ENCODE measurements at regions not wholly inside any gene's neighbourhood (a gene's known extent, or its start where the extent isn't known, plus 50 kb on each side); places are given as distances from the start of the nearest gene placed in this dataset.

- Histone ChIP-seq H3K4me2 (ENCODE audit: low read length) (no peak overlapping the region), H3K36me3 (ENCODE audit: control insufficient read depth in 1 of 2, insufficient read depth in 2 of 2, low read length in 2 of 2) (no peaks in the 10 kb centered on the region; a peak in 1 of 4 replicates), H3K27me3 (ENCODE audit: insufficient read depth, low read length) (no peaks in the 10 kb centered on the region), H4K20me1 (ENCODE audit: insufficient read depth) (no peaks in the 10 kb centered on the region), H3K9me2 (ENCODE audit: insufficient read depth) (no peaks in the 10 kb centered on the region), H3K4me1 (ENCODE audit: control insufficient read depth in 1 of 2, insufficient read depth in 2 of 2, low read length in 2 of 2) (no peaks in the 10 kb centered on the region), H3K9me3 (ENCODE audit: control insufficient read depth in 1 of 2, insufficient read depth in 1 of 2, low read depth in 1 of 2, low read length in 2 of 2) (no peaks in the 10 kb centered on the region), H3K79me2 (ENCODE audit: insufficient read depth, low read length) (no peaks in the 10 kb centered on the region), H3K9ac (ENCODE audit: low read length) (no peak overlapping the region), H2AFZ (ENCODE audit: low read depth, low read length, poor library complexity, severe bottlenecking) (no peak overlapping the region), H3K27ac (ENCODE audit: low read depth, low read length) (no peak overlapping the region), H3K4me3 (replicated peaks in 1 of 2; ENCODE audit: low read depth in 1 of 2, low read length in 2 of 2) (no peak overlapping the region)
- DNase-seq (ENCODE audit: low read depth, low spot score) (no peak), ATAC-seq (no peak)
- RAD21 ChIA-PET (ENCODE audit: low non-redundant PET in 1 of 2, low total read pairs in 2 of 2, uncharacterized antibody in 2 of 2, unreplicated experiment in 2 of 2) = no interaction called here
- intact Hi-C loops (cut with micrococcal nuclease) = no loop called here
- POLR2A ChIA-PET = no interaction called here
- CTCF ChIA-PET = no interaction called here
- no TSS peak for BruUV-seq (replicated peaks)
- no peak for TF ChIP-seq SRF (IDR thresholded peaks at IDR 0.05; ENCODE audit: low read depth)
- TF ChIP-seq ATF3 (IDR thresholded peaks at IDR 0.05) = no peak
- TF ChIP-seq POLR2AphosphoS5 (IDR thresholded peaks at IDR 0.05; ENCODE audit: low read depth, low read length) = no peak
These were observed 134.0 kb upstream of the SEMA3D start for GRCh38 chr7:85320699-85321476.

GRCh38 chr7:85316489-85316888 lies 129.6 kb upstream of the SEMA3D start:
- POLR2A ChIA-PET = no interaction called here
- BruUV-seq (replicated peaks) = no TSS peak
- CTCF ChIA-PET = no interaction called here

More at GRCh38 chr7:85316489-85316888, 129.6 kb upstream of the SEMA3D start:
- no peaks in the 10 kb centered on the region for H3K9me2 ChIP-seq (ENCODE audit: insufficient read depth)
- H3K27ac ChIP-seq (ENCODE audit: low read depth, low read length) = no peak overlapping the region
- no peak overlapping the region for H3K4me3 ChIP-seq (replicated peaks in 1 of 2; ENCODE audit: low read depth in 1 of 2, low read length in 2 of 2)
- H3K9ac ChIP-seq (ENCODE audit: low read length) = no peak overlapping the region
- H4K20me1 ChIP-seq (ENCODE audit: insufficient read depth) = no peaks in the 10 kb centered on the region
- no peaks in the 10 kb centered on the region for H3K79me2 ChIP-seq (ENCODE audit: insufficient read depth, low read length)
- intact Hi-C loops (cut with micrococcal nuclease) = no loop called here
- no peak for DNase-seq (ENCODE audit: low read depth, low spot score)
- H3K4me1 ChIP-seq (ENCODE audit: control insufficient read depth in 1 of 2, insufficient read depth in 2 of 2, low read length in 2 of 2) = no peaks in the 10 kb centered on the region
- ATAC-seq = no peak
- H3K36me3 ChIP-seq (ENCODE audit: control insufficient read depth in 1 of 2, insufficient read depth in 2 of 2, low read length in 2 of 2) = no peaks in the 10 kb centered on the region
- RAD21 ChIA-PET (ENCODE audit: low non-redundant PET in 1 of 2, low total read pairs in 2 of 2, uncharacterized antibody in 2 of 2, unreplicated experiment in 2 of 2) = no interaction called here
- no peak overlapping the region for H3K4me2 ChIP-seq (ENCODE audit: low read length)
- no peak for TF ChIP-seq EGR1 (IDR thresholded peaks at IDR 0.05; ENCODE audit: low read depth)
- no peak for TF ChIP-seq ZNF274 (IDR thresholded peaks at IDR 0.05; ENCODE audit: low read depth, low read length)
- no peak for TF ChIP-seq SRF (IDR thresholded peaks at IDR 0.05; ENCODE audit: low read depth)
- TF ChIP-seq EZH2 (IDR thresholded peaks at IDR 0.05) = no peak
- TF ChIP-seq TCF7L2 (IDR thresholded peaks at IDR 0.05; ENCODE audit: borderline replicate concordance, extremely low read depth, insufficient read depth, insufficient read length) = no peak
- no peak for TF ChIP-seq ELF1 (IDR thresholded peaks at IDR 0.05; ENCODE audit: borderline replicate concordance, low read depth)
- no peak for TF ChIP-seq FOSL1 (IDR thresholded peaks at IDR 0.05; ENCODE audit: low read depth)
- H3K27me3 ChIP-seq (ENCODE audit: insufficient read depth, low read length) = no peaks in the 10 kb centered on the region
- no peaks in the 10 kb centered on the region for H3K9me3 ChIP-seq (ENCODE audit: control insufficient read depth in 1 of 2, insufficient read depth in 1 of 2, low read depth in 1 of 2, low read length in 2 of 2)
- no peak overlapping the region for H2AFZ ChIP-seq (ENCODE audit: low read depth, low read length, poor library complexity, severe bottlenecking)
